Lower lobe of right lung (tissue), 2 donors: ENCODE measurements at regions not wholly inside any gene's neighbourhood (a gene's known extent, or its start where the extent isn't known, plus 50 kb on each side); places are given as distances from the start of the nearest gene placed in this dataset.

Experiments used
- ATAC-seq, 2 donors: fragments of 200-7000 bp; cut with Tn5 transposase; one replicate each; pipeline ENCODE4 v1.9.1; 2020 to 2022; ENCODE audit warnings: mild to moderate bottlenecking in 2 of 2, moderate library complexity in 2 of 2
- DNase-seq: peaks from one replicate; pipeline ENCODE4 v3.0.0-alpha.2; 2020
- H3K27ac ChIP-seq: fragments of 200-600 bp; one replicate; pipeline ENCODE4 v1.8.0; 2022
- H3K27me3 ChIP-seq: fragments of 200-600 bp; one replicate; pipeline ENCODE4 v1.8.0; 2022; ENCODE audit warnings: low read depth
- H3K36me3 ChIP-seq: fragments of 200-600 bp; one replicate; pipeline ENCODE4 v1.8.0; 2022; ENCODE audit warnings: mild to moderate bottlenecking
- H3K4me1 ChIP-seq: fragments of 200-600 bp; one replicate; pipeline ENCODE4 v1.8.0; 2022
- H3K4me3 ChIP-seq: fragments of 200-600 bp; one replicate; pipeline ENCODE4 v1.8.0; 2022; ENCODE audit warnings: mild to moderate bottlenecking
- H3K9me3 ChIP-seq: fragments of 200-600 bp; one replicate; pipeline ENCODE4 v1.8.0; 2022
- CTCF ChIP-seq: fragments of 200-600 bp; IDR thresholded peaks from one replicate; pipeline ENCODE4 v1.8.0; 2022; ENCODE audit warnings: antibody characterized with exemption, mild to moderate bottlenecking
- intact Hi-C: fragments of 100-400 bp; cut with DNase I; formaldehyde crosslinking; loops from one replicate; pipeline ENCODE4 v1.11.0; 2022
- donor health status: DM: no; HTN: yes; CAD: no; lungs with severe emphysema.

GRCh38 chrX:45751156-45751555 is 550.5 kb upstream of the DIPK2B start:
- intact Hi-C loops: no loop called here
- H3K4me3 ChIP-seq: no peak overlapping the region
- H3K9me3 ChIP-seq: no peaks in the 10 kb centered on the region
- no peak overlapping the region for H3K27ac ChIP-seq
- H3K4me1 ChIP-seq: peaks cover 45% of the 10 kb centered on the region
- no peak for ATAC-seq
- H3K36me3 ChIP-seq: no peaks in the 10 kb centered on the region
- no peak for TF ChIP-seq CTCF
- no peaks in the 10 kb centered on the region for H3K27me3 ChIP-seq
- DNase-seq: no peak

GRCh38 chrX:45750639-45751038 is 550.0 kb upstream of the DIPK2B start:
- TF ChIP-seq CTCF: no peak
- ATAC-seq (peak in 1 of 2 donors; percentile 36), DNase-seq (no peak)
- Histone ChIP-seq H3K4me1 (peaks cover 43% of the 10 kb centered on the region), H3K4me3 (no peak overlapping the region), H3K36me3 (peaks cover 3% of the 10 kb centered on the region), H3K9me3 (no peaks in the 10 kb centered on the region), H3K27ac (no peak overlapping the region), H3K27me3 (no peaks in the 10 kb centered on the region)
- intact Hi-C loops: no loop called here

- H3K36me3 ChIP-seq: peaks cover 5% of the 10 kb centered on the region
- no peak for TF ChIP-seq CTCF
- intact Hi-C loops: no loop called here
- peaks cover 40% of the 10 kb centered on the region for H3K4me1 ChIP-seq
- DNase-seq: no peak
- ATAC-seq: peak in 1 of 2 donors; percentile 36
- no peak overlapping the region for H3K27ac ChIP-seq
- H3K27me3 ChIP-seq: no peaks in the 10 kb centered on the region
- no peaks in the 10 kb centered on the region for H3K9me3 ChIP-seq
- no peak overlapping the region for H3K4me3 ChIP-seq
These were observed 548.7 kb upstream of the DIPK2B start for GRCh38 chrX:45749375-45749774.

- ATAC-seq: no peak
These were observed 547.7 kb upstream of the DIPK2B start for GRCh38 chrX:45748369-45748774.

GRCh38 chrX:45747905-45748304 is 547.2 kb upstream of the DIPK2B start:
- peak overlapping the region; percentile 31 for H3K27ac ChIP-seq
- peaks cover 36% of the 10 kb centered on the region for H3K4me1 ChIP-seq
- peaks cover 5% of the 10 kb centered on the region for H3K36me3 ChIP-seq
- DNase-seq (no peak), ATAC-seq (peak; percentile 65 to 78)
- TF ChIP-seq CTCF: no peak
- no peaks in the 10 kb centered on the region for H3K9me3 ChIP-seq
- no peak overlapping the region for H3K4me3 ChIP-seq
- intact Hi-C loops: no loop called here
- no peaks in the 10 kb centered on the region for H3K27me3 ChIP-seq

More at GRCh38 chrX:45748369-45748774, 547.7 kb upstream of the DIPK2B start:
- DNase-seq: no peak
- Histone ChIP-seq H3K27me3 (no peaks in the 10 kb centered on the region), H3K36me3 (peaks cover 5% of the 10 kb centered on the region), H3K4me1 (peaks cover 36% of the 10 kb centered on the region), H3K4me3 (no peak overlapping the region), H3K27ac (peak overlapping the region; percentile 31), H3K9me3 (no peaks in the 10 kb centered on the region)
- intact Hi-C loops: no loop called here
- no peak for TF ChIP-seq CTCF

- ATAC-seq (no peak), DNase-seq (no peak)
- Histone ChIP-seq H3K4me1 (peaks cover 23% of the 10 kb centered on the region), H3K27me3 (no peaks in the 10 kb centered on the region), H3K4me3 (no peak overlapping the region), H3K36me3 (peaks cover 5% of the 10 kb centered on the region), H3K27ac (no peak overlapping the region), H3K9me3 (no peaks in the 10 kb centered on the region)
- intact Hi-C loops: no loop called here
- TF ChIP-seq CTCF: no peak
These were observed 544.8 kb upstream of the DIPK2B start for GRCh38 chrX:45745479-45745878.
